NCI-H748 (cell line): ENCODE measurements at regions not wholly inside any gene's neighbourhood (a gene's known extent, or its start where the extent isn't known, plus 50 kb on each side); places are given as distances from the start of the nearest gene placed in this dataset.

Source experiments
- DNase-seq: peaks from one replicate; lab custom pipeline; 2025; ENCODE audit not compliant: unreplicated experiment; lab: John Stamatoyannopoulos, UW

DNA sequence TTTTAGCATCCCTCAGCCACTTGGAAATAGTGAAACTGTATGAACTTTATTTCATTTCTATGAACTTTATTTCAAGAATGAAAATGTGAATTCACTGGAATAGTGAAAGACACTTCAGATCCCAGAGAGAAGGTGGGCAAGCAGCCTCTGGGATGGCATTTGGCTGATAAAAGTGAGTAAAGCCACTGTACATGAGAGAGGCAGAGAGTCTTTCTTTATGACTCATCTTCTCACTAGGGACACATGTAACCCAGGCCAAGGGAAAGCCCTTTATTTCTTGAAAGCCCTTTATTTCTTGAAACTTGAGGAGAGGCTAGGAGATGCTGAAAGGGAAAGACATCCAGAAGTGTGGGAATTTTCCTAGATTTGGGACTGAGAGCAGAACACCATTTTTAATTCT lies 148.9 kb upstream of the SMIM30 start:
- DNase-seq: no peak

- DNase-seq: peak; percentile 66
Observed at GRCh38 chr7:113263749-113264148, 145.4 kb upstream of the SMIM30 start.

GRCh38 chr7:113263215-113263742 lies 144.9 kb upstream of the SMIM30 start:
- DNase-seq: peak; percentile 56

DNA sequence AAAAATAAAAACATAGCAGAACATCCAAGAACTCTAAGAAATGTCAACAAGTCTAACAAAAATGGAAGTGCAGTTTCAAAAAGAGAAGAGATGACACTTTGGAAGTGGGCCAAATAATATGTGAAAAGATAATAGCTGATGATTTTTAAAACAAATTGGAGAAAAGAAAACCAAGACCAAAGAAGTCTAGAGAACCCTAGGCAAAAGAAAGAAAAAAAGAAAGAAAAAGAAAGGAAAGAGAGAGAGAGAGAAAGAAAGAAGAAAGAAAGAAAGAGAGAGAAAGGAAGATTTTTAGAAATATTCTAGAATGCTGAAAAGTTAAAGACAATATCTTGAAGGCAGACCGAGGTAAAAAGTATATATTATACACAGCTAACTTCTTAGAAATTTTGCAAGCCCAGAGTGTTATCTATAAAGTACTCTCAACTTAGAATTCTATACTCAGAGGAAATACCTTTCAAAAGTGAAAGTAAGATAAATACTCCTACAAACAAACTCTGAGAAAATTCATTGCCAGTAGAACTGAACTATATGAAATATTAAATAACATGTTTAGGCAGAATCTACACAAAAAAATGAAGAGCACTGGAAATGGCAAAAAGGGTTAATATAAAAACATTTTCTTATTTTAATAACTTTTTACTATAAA lies 138.7 kb upstream of the SMIM30 start:
- DNase-seq: no peak

- no peak for DNase-seq
Observed at GRCh38 chr7:113247198-113247597, 128.8 kb upstream of the SMIM30 start.

DNA sequence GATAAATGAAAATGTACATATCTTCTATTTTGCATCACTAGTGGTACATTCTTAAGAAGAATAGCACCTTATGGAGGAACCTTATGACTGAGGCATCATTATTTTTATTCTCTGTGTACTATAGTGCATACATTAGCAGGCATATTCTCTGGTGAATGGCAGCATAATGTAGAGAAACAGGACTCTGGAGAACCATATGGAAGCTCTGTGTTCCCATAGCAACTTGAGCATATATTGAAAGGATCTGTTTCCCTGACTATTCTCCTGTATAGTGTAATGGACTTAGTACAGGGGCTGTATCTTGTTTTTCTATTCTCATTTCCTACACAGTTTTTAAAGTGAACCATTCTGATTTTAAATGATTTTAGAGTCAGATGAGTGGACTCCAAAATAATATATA lies 128.4 kb upstream of the SMIM30 start:
- peak; percentile 61 for DNase-seq

DNA sequence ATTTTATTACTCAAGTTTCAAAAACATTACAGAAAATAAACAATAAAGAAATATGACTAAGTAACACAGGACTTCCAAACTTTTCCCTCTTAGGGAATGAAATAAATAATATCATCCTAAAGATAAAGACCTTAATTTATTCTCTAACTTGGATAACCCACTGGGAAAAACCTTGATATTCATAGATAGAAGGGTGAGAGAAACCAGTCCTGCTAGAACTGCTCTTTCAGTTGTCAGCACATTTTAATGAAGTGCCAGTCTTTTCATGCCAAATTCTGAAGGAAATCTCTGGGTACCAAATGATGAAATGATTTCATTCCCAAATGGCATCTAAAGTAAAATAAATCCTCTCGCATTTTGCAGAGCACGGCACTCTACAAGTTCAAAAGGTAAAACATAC lies 114.5 kb upstream of the SMIM30 start:
- no peak for DNase-seq

DNA sequence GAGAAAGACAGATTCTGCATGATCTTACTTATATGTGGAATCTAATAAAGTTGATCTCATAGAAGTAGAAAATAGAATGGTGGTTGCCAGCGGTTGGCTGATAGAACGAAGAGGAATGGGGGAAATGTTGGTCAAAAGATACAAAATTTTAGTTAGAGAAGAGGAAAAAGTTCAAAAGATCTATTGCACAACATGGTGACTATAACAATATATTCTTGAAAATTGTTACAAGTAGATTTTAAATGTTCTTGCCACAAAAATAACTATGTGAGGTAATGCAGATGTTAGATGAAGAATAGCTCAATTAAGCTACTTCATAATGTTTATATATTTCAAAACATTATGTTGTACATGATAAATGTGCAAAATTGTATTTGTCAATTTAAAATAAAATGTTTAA lies 112.3 kb upstream of the SMIM30 start:
- no peak for DNase-seq

- DNase-seq: peak; percentile 94
Observed at GRCh38 chr7:113217314-113217713, 99.0 kb upstream of the SMIM30 start.

- no peak for DNase-seq
Observed at GRCh38 chr7:113216038-113216437, 97.7 kb upstream of the SMIM30 start.

GRCh38 chr7:113209449-113210203 lies 91.3 kb upstream of the SMIM30 start:
- DNase-seq: no peak

DNA sequence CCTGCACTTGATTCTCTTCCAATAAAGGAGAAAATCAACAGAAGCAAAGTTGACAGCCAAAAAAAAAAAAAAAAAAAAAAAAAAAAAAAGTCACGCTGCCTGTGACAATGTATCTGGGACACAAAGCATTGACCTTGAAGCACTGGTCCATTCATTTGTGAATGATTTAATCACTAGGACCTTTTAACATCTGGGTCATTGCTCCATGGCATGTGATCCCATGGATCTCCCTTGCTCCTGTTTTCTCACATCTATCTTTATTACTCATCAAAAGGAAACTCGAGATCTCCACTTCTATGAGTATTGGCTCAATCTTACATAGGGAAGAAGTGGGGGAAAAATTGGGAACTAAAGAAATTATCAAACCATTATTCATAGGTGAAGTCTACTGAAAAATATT lies 89.6 kb upstream of the SMIM30 start:
- DNase-seq: no peak

GRCh38 chr7:113207441-113207840 lies 89.1 kb upstream of the SMIM30 start:
- no peak for DNase-seq

DNA sequence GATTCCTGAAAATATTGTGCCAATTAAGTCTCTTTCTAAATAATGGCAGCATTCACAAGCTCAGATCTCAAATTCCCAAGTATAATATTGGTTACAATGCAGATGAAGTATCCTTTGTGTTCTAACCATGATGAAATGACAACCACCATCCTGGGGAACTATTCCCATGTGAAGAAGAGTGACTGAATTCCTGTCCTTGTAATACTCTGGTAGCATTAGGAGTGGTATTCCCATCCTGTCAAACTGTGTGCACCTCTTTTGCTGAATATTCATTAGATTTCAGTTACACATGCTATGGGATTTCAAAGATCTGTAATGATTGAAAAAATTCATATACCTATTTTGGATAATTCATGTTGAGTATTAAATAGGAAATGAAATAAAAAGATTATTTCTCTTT lies 86.1 kb upstream of the SMIM30 start:
- no peak for DNase-seq

GRCh38 chr7:113202284-113202683 lies 83.9 kb upstream of the SMIM30 start:
- no peak for DNase-seq

GRCh38 chr7:113200281-113200680 lies 81.9 kb upstream of the SMIM30 start:
- no peak for DNase-seq

DNA sequence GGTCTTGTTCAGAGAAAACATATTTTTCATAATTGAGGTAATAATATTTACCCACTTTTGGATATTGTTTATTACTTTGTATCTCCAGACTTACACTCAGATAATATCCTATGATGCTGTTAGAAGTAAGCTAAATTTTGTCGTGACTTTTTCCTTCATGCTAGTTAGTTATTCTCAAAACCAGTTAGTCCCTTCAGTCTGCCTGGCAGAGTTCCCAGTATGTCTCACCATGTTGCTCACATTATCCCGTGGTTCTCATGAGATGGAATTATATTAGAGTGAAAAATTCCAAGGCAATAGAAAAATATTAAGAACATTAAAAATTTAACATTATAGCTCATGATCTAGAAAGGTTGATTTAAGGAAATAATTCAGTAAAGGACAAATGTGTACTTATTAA lies 81.5 kb upstream of the SMIM30 start:
- DNase-seq: no peak

- DNase-seq: no peak
Observed at GRCh38 chr7:113199136-113199535, 80.8 kb upstream of the SMIM30 start.

DNA sequence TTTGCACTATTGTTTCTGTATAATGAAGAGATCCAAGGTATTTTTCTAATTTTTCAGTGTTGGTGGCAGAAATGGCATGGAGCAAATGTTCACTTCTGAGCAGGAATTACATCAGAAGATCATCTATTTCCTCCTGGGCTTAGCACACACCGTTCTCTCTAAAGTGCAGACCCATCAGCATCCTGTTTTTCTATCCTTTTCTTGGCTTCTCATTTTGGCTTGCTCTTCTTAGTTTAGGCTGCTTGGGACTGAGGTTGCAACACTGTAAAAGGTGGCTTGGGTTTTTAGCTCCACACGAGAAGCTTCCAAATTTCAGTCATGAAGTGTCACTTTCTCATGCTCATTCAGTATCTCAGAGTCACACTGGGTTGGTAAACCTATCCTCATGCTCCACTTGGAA lies 79.9 kb upstream of the SMIM30 start:
- no peak for DNase-seq

- no peak for DNase-seq
Observed at GRCh38 chr7:113197274-113197673, 78.9 kb upstream of the SMIM30 start.

DNA sequence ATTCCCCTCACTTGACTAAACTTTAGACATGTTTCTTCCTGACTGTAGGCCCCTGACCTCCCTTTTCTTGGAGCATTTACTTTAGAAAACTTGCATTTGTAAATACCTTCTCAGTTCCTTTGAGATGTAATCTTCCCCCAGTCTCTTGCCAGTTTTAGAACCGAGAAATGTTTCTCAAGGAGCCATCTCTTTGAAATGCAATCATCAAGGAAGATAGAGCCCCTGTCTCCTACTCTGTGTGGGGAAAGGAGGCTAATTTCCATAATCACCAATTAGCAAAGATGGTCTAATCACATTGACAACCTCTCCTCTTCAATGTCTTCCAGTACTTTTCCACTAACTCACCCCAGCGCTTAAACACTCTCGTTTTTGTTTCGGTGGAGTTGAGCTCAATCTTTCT lies 70.0 kb upstream of the SMIM30 start:
- no peak for DNase-seq

DNA sequence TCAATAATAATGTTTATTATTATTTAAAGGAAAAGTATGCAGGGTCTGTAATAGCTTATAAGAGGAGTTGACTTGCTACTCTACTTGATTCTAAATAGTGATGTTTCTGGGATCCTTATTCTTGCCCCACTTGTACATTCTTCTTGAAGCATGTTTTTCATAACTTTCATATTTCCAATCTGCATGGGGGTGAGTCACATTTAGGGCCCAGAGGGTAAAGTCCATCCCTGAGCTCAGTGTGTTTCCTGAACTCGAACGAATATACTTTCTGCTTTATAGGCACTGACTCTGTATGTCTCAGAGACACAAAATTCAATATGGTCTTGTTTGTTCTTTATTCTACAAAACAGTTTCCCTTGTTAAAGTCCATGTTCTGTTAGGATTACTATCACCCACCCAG lies 61.0 kb upstream of the SMIM30 start:
- DNase-seq: no peak

DNA sequence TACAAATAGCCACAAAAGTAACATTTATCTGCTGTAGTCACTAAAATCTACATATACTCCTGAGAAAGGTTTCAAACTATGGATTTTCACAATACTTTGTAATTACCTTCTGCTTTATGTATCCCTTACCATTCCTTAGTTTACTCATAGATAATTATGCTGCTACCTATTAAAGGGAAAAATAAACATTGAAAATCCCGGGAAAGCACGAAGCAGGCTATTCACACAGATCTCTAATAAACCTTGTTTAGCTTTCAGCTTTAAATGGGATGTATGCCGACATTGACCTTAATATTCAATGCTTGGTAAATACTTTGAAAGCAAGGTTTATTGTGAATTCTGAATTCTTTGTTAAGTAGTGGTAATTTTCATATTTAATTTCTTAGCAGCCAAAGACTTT lies 58.5 kb upstream of the SMIM30 start:
- peak; percentile 92 for DNase-seq
